GM12891 (cell line): ENCODE measurements at regions not wholly inside any gene's neighbourhood (a gene's known extent, or its start where the extent isn't known, plus 50 kb on each side); places are given as distances from the start of the nearest gene placed in this dataset.

ENCODE experiments used
- POLR2A ChIP-seq: IDR thresholded peaks from 2 replicates; pipeline ENCODE4 v1.6.1; 2011; ENCODE audit warnings: low read depth, low read length, control low read depth
- POLR2AphosphoS5 ChIP-seq: IDR thresholded peaks from 2 replicates; pipeline ENCODE4 v1.6.1; 2011; ENCODE audit warnings: low read depth, low read length, control low read depth
- POU2F2 ChIP-seq: IDR thresholded peaks from 2 replicates; pipeline ENCODE4 v1.6.1; 2011; ENCODE audit warnings: low read depth, mild to moderate bottlenecking, control low read depth, low read length, moderate library complexity
- SPI1 ChIP-seq: IDR thresholded peaks from 2 replicates; pipeline ENCODE4 v1.6.1; 2011; ENCODE audit warnings: low read depth, low read length, control low read depth
- TAF1 ChIP-seq: IDR thresholded peaks from 2 replicates; pipeline ENCODE4 v1.6.1; 2011; ENCODE audit warnings: low read depth, low read length, control low read depth

DNA sequence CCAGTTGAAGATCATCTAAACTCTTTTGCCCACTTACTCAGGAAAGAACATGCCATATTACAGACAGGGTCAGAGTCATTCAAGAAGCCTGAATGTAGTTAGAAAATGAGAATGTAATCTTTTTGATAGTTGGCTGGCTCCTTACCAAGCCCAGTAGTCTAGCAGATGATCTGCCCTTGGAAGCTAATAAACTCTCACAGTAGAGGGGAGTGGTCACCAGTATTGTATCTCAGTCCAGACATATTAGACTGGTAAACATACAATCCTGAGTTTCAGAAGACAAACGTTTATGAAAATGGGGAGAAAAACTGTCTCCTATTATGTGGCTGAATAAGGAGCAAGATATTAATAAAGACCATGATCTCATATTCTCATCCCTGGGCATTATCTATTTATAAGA, 65.3 kb downstream of the SEPTIN7 start:
- no peak for TF ChIP-seq POLR2AphosphoS5
- TF ChIP-seq POLR2A, result no peak
- no peak for TF ChIP-seq TAF1
- no peak for TF ChIP-seq SPI1
- TF ChIP-seq POU2F2, result no peak
